NCI-H1092 (cell line): ENCODE measurements at regions not wholly inside any gene's neighbourhood (a gene's known extent, or its start where the extent isn't known, plus 50 kb on each side); places are given as distances from the start of the nearest gene placed in this dataset.
"Not testable (repeated sequence)": the region's sequence is repeated elsewhere in the genome, so short reads cannot be mapped to it uniquely, and the experiment has no call there.

Experiments
- DNase-seq: peaks from one replicate; lab custom pipeline; 2025; lab: John Stamatoyannopoulos, UW

DNA sequence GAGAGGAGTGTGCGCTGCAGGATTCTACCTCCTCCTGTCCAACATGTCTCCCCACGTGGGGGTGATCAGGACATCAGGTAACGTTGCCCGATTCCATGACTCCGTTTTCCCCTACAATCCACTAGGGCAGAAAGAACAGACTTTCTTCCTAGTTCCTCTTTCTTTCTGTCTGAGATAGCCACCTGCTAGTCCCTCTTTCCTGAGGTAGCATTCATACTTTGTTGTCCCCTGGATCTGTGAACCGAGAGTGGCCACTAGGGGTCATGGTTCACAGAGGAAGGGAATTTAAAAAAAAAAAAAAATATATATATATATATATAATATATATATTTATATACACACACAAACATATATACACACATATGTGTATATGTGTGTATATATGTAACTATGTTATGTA is 210.0 kb upstream of the ZNF521 start:
- DNase-seq = no peak

DNA sequence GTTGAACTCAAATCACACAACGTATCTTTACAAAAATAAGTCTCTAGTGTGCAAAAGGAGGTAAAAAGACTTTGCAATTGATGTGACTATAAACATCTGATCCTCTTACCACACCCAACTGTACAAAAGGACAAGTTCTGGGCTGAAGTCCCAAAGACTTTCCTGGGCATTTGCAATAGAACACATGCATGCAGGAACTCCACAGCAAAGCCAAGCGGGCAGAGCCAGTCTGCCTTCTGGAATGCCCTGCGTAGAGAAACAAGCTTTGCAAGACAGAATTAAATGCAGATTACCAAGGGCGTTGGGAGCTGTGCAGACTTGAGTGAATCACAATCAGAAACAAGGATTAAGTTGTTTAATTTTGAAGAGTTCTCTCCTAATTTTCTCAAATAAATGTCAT is 208.4 kb upstream of the ZNF521 start:
- no peak for DNase-seq

DNA sequence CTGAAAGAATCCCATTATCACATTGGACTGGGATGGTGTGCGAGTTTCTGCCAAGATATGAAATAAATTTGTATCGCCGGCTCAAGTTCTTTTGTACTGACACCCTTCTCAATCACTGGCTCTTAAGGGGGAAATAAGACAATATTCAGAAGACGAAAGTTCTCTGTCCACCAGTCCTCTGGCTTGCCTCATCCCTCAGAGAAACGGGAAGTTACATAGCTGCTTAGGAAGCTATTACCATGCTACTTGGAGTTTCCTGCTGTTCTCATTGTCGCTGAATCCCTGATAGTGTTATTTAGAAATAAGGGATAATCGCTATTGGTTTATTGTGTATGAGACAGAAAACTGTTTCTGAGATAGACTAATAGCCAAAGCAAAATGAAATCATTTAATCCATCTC is 205.0 kb upstream of the ZNF521 start:
- DNase-seq = no peak

DNA sequence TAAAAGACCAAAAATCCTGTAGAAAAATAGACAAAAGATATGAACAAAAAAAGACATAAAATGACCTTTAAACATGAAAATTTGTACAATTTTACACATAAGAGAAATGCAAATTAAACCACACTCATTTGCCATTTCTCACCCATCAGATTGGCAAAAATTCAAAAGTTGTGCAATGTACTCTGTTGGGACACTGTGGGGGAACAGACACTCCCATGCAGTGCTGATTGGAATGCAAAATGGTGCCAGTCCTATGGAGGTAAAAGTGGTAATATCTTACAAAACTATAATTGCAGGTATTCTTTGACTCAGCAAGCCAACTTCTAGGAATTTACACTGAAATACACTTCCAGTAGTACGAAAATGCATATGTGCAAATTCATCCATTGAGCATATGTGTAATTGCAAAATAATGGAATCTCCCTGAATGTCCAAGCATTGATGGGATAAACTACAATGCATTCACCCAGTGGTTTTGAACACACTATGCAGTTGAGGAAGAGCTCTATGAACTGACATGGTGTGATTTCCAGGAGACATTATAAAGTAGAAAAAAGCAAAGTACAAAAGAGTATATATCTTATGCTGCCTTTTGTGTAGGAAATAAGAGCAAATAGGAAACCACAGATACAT is 201.8 kb upstream of the ZNF521 start:
- DNase-seq = no peak

DNA sequence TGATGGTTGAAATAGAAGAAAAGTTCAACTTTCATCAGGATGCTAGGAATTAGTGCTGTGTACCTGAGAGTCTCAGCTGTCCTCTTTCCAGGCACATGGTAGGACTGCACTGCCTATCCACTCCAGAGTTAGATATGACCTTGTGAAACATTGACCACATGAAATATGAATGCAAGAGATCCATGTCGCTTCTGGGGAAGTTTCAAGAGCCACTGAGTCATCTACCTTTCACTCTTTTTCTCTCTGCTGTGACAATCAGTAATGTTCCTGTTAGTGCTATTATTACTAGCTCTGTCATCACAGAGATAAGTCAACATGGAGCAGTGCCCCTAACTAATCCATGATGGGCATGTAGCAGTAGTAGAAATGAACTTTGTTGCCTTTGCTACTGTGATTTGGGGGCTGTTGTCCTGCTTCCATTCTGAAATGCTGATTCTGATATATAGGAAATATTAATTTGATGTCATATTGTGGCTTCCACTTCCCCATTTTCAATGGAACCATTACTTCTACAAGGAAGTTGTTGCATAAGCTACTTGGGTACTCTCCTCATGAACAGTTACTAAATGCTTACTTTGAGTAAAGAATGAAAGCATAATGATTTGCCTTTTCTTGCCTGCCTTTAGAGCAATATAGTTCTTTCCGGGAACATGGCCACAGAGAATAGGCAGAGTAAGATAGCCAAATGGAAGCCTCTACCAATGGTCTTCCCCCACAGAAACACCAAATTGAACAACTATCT is 192.8 kb upstream of the ZNF521 start:
- DNase-seq = no peak

DNA sequence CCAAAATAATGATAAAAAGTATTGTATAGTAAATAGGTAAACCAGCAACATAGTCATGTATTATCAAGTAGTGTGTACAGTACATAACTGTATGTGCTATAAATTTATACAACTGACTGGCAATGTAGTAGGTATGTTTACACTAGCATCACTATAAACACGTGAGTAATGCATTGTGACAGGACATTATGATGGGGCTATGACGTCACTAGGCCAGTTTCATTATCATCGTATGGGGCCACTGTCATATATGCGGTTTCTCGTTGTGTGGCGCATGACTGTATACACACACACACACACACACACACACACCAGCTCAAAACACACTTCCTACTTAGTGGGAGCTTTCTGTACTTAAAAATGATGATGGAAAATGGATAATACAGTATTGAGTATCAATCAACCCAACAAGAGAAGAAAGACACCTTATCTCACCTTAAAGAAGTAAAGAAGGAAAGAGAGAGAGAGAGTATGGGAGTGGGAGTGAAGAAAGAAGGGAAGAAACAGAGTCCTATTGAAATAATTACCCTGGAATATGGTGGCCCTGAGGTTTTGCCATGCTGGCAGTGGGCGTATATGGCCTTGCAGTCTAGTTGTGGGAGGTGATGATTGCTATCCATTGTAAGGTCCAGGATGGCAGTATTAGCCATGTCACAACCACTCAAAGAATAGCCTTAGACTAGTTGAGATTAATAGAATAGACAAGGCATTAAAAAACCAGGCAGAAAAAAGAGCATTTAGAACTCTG is 186.4 kb upstream of the ZNF521 start:
- no peak for DNase-seq

DNA sequence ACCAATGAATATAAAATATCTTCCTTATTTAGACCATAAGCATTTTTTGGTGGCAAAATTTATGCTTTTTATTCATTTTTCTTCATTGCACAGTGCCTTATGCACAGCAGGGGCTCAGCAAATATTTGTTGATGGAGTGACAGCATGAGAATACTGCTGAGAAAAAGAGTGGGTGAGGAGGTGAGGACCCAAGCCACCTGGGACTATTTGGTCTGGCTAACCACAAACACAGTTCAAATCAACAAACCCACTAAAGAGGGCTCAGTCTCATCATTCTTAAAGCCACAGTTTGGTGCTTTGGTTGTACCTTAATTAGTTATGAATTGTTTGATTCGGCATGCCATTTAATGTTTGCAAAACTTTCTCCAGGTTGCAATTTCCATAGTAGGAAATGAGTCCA is 183.5 kb upstream of the ZNF521 start:
- no peak for DNase-seq

DNA sequence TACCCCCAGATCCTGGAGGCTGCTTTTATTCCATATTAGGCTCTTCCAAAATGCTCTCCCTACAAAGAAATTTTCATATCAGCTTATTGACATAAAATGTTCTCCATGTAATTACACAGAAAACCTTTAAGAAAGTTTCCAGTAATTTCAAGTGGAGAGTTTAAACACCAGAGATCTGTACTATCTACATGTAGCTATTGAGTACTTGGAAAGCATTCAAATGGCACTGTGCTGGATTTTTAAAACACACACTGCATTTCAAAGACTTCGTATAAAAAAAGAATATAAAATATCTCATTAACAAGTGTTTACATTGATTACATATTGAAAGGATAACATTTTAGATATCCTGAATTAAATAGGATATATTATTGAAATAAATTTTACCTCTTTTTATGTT is 182.4 kb upstream of the ZNF521 start:
- no peak for DNase-seq

DNA sequence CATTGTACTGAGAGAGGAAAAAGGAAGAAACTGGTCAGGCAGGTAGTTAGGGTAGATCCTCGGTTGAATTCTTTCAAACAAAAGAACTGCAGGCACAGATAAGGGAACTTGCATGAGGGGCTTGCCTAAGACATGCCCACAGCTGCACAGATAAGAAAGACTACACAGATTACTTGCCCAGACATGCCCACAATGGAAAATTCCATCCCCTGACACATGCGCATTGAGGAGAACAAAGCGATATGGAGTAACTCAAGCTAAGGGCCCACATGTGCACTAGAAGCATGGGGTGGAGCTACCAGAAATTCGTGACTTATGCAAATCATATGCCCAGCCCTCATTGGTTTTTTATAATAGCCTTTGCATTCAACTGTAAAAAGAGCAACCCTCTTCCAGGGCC is 181.3 kb upstream of the ZNF521 start:
- no peak for DNase-seq

DNA sequence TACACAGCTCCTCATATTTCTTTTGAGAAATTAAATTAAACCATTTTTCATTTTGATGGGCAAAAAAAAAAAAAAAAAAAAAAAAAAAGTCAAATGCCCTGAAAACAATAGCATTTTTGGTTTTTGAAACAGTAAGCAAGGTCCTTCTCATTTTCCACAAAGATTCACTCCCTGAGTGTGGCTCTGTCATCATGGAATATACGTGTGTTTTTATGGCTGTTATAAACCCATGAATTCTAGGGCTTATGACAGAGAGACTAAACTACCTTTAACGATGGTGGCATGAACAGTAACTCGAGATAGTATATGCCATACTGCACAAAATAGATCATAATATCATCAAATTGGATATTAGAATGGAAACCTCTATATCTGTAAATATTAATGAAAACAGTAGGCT is 179.2 kb upstream of the ZNF521 start:
- DNase-seq = no peak

DNA sequence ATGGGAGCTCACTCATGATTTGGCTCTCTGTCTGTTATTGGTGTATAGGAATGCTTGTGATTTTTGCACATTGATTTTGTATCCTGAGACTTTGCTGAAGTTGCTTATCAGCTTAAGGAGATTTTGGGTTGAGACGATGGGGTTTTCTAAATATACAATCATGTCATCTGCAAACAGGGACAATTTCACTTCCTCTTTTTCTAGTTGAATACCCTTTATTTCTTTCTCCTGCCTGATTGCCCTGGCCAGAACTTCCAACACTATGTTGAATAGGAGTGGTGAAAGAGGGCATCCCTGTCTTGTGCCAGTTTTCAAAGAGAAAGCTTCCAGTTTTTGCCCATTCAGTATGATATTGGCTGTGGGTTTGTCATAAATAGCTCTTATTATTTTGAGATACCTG is 173.8 kb upstream of the ZNF521 start:
- not testable (repeated sequence) for DNase-seq

DNA sequence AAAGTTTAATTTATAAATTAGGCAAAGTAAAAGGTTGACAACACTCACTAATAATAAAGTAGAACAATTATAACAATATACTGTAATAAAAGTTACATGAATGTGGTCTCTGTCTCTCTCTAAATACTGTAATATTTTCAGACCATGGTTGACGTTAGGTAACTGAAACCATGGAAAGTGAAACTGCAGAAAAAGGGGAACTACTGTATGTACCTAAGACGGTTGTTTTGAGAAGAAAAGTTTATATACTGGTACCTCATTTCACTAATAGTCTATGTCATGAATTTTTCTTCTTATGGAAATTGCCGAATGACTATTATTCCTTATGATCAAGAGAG is 166.7 kb upstream of the ZNF521 start:
- no peak for DNase-seq

DNA sequence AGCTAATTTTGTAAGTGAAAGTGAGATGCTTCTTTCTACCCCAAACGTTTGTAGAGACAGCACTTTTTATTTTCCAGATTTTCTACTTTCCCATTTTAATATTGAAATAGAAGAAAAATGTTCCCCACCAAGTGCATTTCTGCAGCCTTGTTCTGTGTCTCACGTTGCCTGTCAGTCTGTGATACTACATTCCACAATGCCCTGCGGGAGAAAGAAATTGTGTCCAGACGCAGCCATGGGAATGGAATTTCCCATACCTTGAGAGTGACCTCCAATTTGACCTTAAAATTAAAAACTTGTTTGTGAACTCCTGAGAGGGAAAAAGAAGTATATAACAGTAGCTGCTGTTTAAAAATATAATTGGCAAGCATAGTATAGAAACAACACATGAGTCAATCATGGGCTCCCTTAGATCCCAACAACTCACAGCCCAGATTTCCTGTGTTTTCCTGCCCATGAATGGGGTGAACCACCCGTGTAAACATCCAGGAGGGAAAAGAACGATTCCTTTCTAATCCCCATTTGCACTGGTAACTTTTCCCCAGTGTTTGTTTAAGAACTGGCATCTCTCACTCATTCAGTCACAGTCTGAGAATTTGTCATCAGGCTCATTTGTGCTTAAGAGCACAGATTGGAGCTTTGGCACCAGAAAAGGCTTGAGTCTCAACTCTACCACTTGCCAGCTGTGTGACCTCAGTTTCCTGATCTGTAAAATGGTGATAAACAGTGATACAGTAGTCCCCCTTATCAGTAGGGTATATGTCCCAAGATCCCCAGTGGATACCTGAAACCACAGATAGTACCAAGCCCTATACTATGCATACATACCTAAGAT is 166.1 kb upstream of the ZNF521 start:
- DNase-seq = no peak

DNA sequence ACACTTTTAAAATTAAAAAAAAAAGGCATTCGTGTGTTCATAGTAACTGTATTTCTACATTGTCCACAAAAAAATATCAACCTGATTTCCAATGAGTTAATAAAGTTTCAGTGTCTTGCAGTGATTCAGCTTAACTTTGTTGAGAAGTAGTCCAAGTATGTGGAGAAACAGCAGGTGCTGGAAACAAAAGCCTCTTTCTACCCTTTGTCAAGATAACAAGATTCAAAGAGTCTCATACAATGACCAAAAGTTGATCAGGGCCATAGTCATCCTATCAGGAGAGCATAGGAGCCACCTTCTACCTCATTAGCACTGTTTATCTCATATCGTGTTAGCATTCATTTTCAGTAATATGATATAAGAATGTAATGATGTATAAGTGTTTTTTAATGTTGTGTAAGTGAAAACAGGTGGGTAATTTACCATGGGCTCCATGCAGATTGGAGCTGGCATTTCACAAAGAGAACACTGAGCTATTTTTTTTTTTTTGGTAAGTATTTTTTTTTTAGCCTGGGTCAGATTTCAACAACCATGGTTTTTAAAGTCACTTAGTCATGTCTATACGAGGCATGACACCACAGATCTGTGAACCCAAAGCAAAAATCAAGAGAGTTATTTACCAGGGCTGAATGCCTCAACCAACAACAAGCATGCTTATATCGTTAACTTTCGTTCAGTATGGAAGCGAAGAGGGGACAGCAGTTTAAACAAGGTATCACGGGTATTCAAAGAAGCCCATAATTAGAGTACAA is 165.0 kb upstream of the ZNF521 start:
- DNase-seq = no peak

DNA sequence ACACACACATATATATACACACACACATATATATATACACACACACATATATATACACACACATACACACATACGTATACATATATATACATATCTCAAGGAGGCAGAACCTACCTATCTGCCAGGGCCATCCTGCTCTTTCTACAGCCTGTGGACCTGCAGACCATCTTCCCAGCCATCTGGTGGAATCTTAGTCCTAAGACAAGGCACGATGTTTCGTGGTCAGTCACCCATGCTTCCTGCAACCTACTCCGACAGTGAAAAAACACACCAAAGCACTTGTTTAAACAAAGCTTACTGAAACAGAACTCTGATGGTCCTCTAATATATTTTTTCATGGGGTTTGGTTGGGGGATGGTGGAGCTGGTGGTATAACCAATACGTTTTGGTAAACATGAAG is 164.2 kb upstream of the ZNF521 start:
- DNase-seq = no peak

DNA sequence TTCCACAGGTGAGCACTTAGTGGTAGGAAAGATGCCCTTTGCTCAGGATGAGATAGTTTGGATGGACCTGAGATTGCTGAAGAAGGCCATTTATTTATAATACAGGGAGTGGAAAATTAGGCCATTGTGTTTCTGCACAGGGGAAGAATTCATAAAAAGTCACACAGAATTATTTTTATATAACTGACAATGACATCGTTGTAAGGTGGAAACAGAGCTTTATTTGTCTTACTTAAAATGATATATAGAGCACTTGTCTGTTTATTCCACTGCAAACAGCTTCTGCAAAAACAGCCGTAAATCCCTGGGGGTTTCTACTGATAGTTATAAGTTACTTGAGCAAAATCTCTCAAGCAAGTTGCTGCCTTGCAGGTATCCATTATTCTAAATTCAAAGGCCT is 158.1 kb upstream of the ZNF521 start:
- no peak for DNase-seq

DNA sequence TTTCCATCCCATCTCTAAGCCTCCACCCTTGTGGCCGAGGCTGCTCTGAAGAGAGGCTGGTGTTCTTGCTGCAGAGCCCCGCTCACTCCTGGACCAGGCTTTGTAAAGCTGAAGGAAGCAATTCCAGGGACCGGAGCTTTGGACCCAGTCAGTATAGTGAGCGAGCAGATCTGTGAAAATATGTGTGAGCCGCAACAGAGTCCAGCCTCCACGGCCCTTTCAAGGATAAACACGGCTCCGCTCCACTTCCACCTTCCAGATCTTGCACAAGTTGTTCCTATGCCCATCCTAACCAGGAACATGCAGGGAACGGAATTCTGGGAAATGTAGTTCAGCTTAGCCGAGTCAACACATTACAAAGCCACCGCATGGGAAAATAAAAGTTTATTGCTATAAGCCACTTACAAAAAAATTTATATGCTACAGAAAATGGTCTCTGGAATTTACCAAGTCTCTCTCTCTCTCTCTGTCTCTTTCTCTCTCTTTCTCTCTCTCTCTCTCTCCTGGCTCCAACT is 151.7 kb upstream of the ZNF521 start:
- no peak for DNase-seq

DNA sequence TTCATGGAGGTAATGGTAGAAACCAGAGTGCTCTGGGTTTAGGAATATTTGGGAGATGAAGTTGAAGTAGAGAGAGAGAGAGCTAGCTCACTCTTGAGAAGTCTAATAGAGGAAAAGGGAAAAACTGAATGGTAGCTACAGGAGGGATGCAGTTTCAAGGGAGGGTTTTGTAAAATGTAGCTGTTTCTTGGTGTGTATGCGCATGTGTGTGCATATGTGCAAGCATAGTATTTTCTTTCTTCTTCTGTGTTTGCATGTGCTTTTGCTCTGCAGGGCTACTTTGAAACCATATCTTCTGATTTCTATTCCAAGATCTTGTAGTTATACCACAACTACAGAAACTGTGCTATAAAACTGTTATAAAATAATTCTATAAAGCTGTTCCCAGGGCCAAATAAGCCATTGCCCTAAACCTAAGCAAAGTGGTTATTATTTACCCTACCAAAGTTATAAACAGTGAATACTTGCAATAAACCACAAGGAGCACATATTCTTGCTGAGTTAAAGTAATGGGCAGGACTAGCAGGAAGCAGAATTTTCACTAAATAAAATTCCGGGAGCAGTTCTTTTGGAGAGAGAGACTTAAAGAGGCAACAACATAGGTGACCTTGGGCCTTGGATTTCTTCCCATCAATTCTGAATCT is 145.3 kb upstream of the ZNF521 start:
- no peak for DNase-seq

DNA sequence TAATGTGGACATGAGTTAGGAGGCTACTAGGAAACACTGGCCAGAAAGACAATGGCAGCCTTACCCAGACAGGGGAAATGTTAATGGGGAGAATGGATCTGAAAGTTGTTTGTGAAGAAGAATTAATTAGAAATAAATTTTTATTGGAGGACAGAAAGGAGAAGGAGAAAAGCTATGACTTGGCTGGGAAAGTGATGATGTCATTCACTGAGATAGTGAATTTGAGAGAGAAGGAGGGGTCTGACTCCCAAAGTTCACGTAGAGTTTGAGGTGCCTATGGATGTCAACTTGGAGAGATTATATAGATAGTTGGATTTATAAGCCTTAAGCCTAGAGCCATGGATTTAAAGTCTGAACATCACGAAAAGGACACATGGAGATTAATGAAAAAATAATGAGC is 144.6 kb upstream of the ZNF521 start:
- DNase-seq = no peak

DNA sequence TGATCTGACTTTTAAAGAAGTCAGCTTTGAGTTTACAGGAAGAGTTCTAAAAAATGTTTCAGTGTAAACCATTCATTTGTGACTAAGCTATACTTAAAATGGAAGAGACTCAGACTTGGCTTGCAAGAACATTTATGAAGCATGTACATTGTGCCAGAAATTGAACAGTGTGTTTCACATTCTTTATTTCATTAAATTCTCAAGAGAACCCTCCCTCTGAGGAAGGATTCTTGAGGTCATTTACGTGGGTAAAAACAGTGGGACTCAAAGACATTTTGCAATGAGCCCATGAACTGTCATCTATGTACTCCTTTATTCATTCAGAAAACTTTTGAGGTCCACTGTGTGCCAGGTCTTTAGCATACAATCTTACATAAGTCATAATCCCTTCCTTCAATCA is 143.6 kb upstream of the ZNF521 start:
- DNase-seq = no peak

DNA sequence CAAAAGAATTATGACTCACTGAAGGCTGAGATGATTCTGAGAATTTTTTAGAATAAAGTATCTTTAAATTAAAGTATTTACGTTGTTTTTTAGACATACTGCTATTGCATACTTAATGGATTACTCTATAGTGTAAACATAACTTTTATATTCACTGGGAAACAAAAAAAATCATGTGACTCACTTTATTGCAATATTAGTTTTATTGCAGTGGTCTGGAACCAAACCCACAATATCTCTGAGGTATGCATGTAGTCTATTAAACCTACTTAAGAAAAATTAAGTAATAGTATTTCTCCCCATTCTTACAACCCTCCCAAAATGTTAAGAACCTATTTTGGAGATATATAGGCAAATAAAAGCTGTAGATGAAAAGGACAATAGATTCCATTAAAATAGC is 142.9 kb upstream of the ZNF521 start:
- no peak for DNase-seq
